SK-N-SH treated with all-trans-retinoic acid at 6 μM for 48 hours (cell line): ENCODE measurements at regions not wholly inside any gene's neighbourhood (a gene's known extent, or its start where the extent isn't known, plus 50 kb on each side); places are given as distances from the start of the nearest gene placed in this dataset.

Source experiments
- ESRRG ChIP-seq: fragments of 250-450 bp; sonication (Bioruptor Pico); IDR thresholded peaks from 2 replicates; pipeline ENCODE4 v1.6.1; 2021; ENCODE audit warnings: mild to moderate bottlenecking
- PPARA ChIP-seq: fragments of 250-450 bp; sonication (Bioruptor Pico); IDR thresholded peaks from 2 replicates; pipeline ENCODE4 v1.5.0; 2020; ENCODE audit warnings: mild to moderate bottlenecking, borderline replicate concordance
- RARB ChIP-seq: fragments of 250-450 bp; sonication (Bioruptor Pico); IDR thresholded peaks from 2 replicates; pipeline ENCODE4 v1.8.0; 2021; ENCODE audit warnings: mild to moderate bottlenecking, moderate library complexity
- TF ChIP-seq, protein P1 (sequence below): fragments of 250-450 bp; sonication (Bioruptor Pico); IDR thresholded peaks from 2 replicates; pipeline ENCODE4 v1.5.1; 2020; ENCODE audit warnings: low read depth, mild to moderate bottlenecking, moderate library complexity

DNA sequence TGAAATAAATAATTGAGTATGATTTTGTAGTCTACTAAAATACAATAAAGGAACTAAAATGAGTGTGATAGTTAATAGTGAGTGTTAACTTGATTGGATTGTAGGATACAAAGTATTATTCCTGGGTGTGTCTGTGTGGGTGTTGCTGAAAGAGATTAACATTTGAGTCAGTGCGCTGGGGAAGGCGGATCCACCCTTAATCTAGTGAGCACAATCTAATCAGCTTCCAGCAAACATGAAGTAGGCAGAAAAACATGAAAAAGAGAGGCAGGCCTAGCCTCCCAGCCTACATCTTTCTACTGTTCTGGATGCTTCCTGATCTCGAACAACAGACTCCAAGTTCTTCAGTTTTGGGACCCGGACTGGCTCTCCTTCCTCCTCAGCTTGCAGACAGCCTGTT lies 1716.6 kb downstream of the MRPL39 start:
- TF ChIP-seq ESRRG (CRISPR knock-in tag), result no peak
- TF ChIP-seq, protein P1, sequence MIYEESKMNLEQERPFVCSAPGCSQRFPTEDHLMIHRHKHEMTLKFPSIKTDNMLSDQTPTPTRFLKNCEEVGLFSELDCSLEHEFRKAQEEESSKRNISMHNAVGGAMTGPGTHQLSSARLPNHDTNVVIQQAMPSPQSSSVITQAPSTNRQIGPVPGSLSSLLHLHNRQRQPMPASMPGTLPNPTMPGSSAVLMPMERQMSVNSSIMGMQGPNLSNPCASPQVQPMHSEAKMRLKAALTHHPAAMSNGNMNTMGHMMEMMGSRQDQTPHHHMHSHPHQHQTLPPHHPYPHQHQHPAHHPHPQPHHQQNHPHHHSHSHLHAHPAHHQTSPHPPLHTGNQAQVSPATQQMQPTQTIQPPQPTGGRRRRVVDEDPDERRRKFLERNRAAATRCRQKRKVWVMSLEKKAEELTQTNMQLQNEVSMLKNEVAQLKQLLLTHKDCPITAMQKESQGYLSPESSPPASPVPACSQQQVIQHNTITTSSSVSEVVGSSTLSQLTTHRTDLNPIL (CRISPR knock-in tag), result no peak
- TF ChIP-seq PPARA (CRISPR knock-in tag), result no peak
- no peak for TF ChIP-seq RARB (CRISPR knock-in tag)
